Pancreas (tissue), 10 donors: ENCODE measurements at regions not wholly inside any gene's neighbourhood (a gene's known extent, or its start where the extent isn't known, plus 50 kb on each side); places are given as distances from the start of the nearest gene placed in this dataset.

ENCODE experiments used
- ATAC-seq, 4 donors: fragments of 200-7000 bp; cut with Tn5 transposase; one replicate each; pipeline versions ENCODE4 v1.8.0 to v1.9.1; 2020; ENCODE audit warnings: mild to moderate bottlenecking in 4 of 4, moderate library complexity in 4 of 4
- DNase-seq, 6 donors: peaks; one replicate each; pipeline ENCODE4 v3.0.0-alpha.2; 2020
- FAIRE-seq: peaks from 2 replicates; lab custom pipeline; 2012; peaks lifted over from hg19 to GRCh38; lab: Jason Lieb, UNC
- H3K27ac ChIP-seq, 4 donors: fragments of 200-600 bp; sonication (generic); 1 replicate in 3 of 4; 2 replicates in 1 of 4; pipeline versions ENCODE4 v1.5.0 to v1.8.0; 2020
- H3K27me3 ChIP-seq, 4 donors: fragments of 200-600 bp; one replicate each; pipeline ENCODE4 v1.8.0; 2021
- H3K36me3 ChIP-seq, 3 donors: fragments of 200-600 bp; sonication (generic) in 1 of 3; one replicate each; pipeline versions ENCODE4 v1.5.0 to v1.8.0; 2020 to 2021
- H3K4me1 ChIP-seq, 3 donors: fragments of 200-600 bp; one replicate each; pipeline ENCODE4 v1.8.0; 2021
- H3K4me3 ChIP-seq, 4 donors: fragments of 200-600 bp; sonication (generic) in 2 of 4; one replicate each; pipeline versions ENCODE4 v1.5.0 to v1.8.0; 2020 to 2021
- H3K9me3 ChIP-seq, 4 donors: fragments of 200-600 bp; one replicate each; pipeline ENCODE4 v1.8.0; 2021
- WGBS, 2 donors: extraction: QIAGEN DNeasy Blood & Tissue Kit; methylation state at CpG; one replicate each; pipeline ENCODE4 v1.1.7; 2013; 5-methylcytosine and 5-hydroxymethylcytosine counted together
- intact Hi-C, 3 donors: fragments of 100-400 bp; cut with DNase I; formaldehyde crosslinking; loops; one replicate each; pipeline versions ENCODE4 v1.11.1 to v1.14.2; 2022
- TF ChIP-seq, protein P1 (sequence below), 4 donors: fragments of 200-600 bp; sonication (generic) in 3 of 4; IDR thresholded peaks; one replicate each; pipeline versions ENCODE4 v1.5.0 to v1.8.0; 2021; ENCODE audit warnings: antibody characterized with exemption in 4 of 4
- donor health status: healthy with polysubstance abuse.
- donor health status: DM: no; HTN: no; CAD: no; lungs with moderate emphysema.
- donor health status: DM: no; HTN: no; CAD: no.
- donor health status: control.
- donor health status: control.
- donor health status: Bipolar disorder and iron deficiency.
- donor health status: DM: yes; HTN: yes; CAD: no.
- donor health status: DM: no; HTN: no; CAD: no.
- donor health status: DM: no; HTN: no; CAD: no.
- donor health status: DM: yes; HTN: yes; CAD: no.

GRCh38 chr1:37105911-37106310 is 71.6 kb upstream of the GRIK3 start:
- no peak for FAIRE-seq
- Histone ChIP-seq H3K36me3 (no peaks in the 10 kb centered on the region), H3K27ac (no peak overlapping the region), H3K4me3 (no peak overlapping the region), H3K27me3 (no peaks in the 10 kb centered on the region), H3K9me3 (no peaks in the 10 kb centered on the region), H3K4me1 (no peaks in the 10 kb centered on the region)
- TF ChIP-seq, protein P1, sequence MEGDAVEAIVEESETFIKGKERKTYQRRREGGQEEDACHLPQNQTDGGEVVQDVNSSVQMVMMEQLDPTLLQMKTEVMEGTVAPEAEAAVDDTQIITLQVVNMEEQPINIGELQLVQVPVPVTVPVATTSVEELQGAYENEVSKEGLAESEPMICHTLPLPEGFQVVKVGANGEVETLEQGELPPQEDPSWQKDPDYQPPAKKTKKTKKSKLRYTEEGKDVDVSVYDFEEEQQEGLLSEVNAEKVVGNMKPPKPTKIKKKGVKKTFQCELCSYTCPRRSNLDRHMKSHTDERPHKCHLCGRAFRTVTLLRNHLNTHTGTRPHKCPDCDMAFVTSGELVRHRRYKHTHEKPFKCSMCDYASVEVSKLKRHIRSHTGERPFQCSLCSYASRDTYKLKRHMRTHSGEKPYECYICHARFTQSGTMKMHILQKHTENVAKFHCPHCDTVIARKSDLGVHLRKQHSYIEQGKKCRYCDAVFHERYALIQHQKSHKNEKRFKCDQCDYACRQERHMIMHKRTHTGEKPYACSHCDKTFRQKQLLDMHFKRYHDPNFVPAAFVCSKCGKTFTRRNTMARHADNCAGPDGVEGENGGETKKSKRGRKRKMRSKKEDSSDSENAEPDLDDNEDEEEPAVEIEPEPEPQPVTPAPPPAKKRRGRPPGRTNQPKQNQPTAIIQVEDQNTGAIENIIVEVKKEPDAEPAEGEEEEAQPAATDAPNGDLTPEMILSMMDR (IDR thresholded peaks at IDR 0.05): no peak
- 62 to 72% methylated on average over 5 of the region's 5 CpGs for WGBS, 2 donors
- ATAC-seq: no peak
- no peak for DNase-seq
- intact Hi-C loops: no loop called here

- DNase-seq (no peak), FAIRE-seq (no peak), ATAC-seq (no peak)
- WGBS, 2 donors: 84 to 92% methylated on average over 5 of the region's 5 CpGs
- Histone ChIP-seq H3K4me3 (no peak overlapping the region), H3K36me3 (no peaks in the 10 kb centered on the region), H3K27me3 (no peaks in the 10 kb centered on the region), H3K27ac (no peak overlapping the region), H3K9me3 (no peaks in the 10 kb centered on the region), H3K4me1 (no peaks in the 10 kb centered on the region)
- TF ChIP-seq, protein P1 (IDR thresholded peaks at IDR 0.05): no peak
- intact Hi-C loops: no loop called here
Observed at GRCh38 chr1:37107153-37107907, 73.0 kb upstream of the GRIK3 start.

- no peak for DNase-seq
- no peaks in the 10 kb centered on the region for H3K4me1 ChIP-seq
- H3K27ac ChIP-seq: no peak overlapping the region
- intact Hi-C loops: no loop called here
- no peak for ATAC-seq
- H3K9me3 ChIP-seq: no peaks in the 10 kb centered on the region
- H3K36me3 ChIP-seq: no peaks in the 10 kb centered on the region
- no peaks in the 10 kb centered on the region for H3K27me3 ChIP-seq
- WGBS, 2 donors: 56 to 70% methylated on average over 9 of the region's 9 CpGs
- FAIRE-seq: no peak
- TF ChIP-seq, protein P1 (IDR thresholded peaks at IDR 0.05): no peak
- no peak overlapping the region for H3K4me3 ChIP-seq
Observed at GRCh38 chr1:37108596-37109188, 74.4 kb upstream of the GRIK3 start.

GRCh38 chr1:37112430-37112829 is 78.1 kb upstream of the GRIK3 start:
- no peak for ATAC-seq
- intact Hi-C loops: no loop called here
- Histone ChIP-seq H3K27me3 (no peaks in the 10 kb centered on the region), H3K4me3 (no peak overlapping the region), H3K27ac (no peak overlapping the region), H3K4me1 (no peaks in the 10 kb centered on the region), H3K9me3 (no peaks in the 10 kb centered on the region), H3K36me3 (no peaks in the 10 kb centered on the region)
- no peak for DNase-seq
- TF ChIP-seq, protein P1 (IDR thresholded peaks at IDR 0.05): no peak
- 14 to 34% methylated on average over 1 of the region's 1 CpG for WGBS, 2 donors
- no peak for FAIRE-seq
